Erythroblast (primary cell): ENCODE measurements at regions not wholly inside any gene's neighbourhood (a gene's known extent, or its start where the extent isn't known, plus 50 kb on each side); places are given as distances from the start of the nearest gene placed in this dataset.

Experiments used
- GATA1 ChIP-seq: IDR thresholded peaks from 2 replicates; pipeline ENCODE4 v1.6.1; 2011; ENCODE audit warnings: low read depth, mild to moderate bottlenecking, control low read depth, low read length, moderate library complexity
- POLR2A ChIP-seq: IDR thresholded peaks from 2 replicates; pipeline ENCODE4 v1.6.1; 2011; ENCODE audit warnings: mild to moderate bottlenecking, low read length

GRCh38 chr5:156124708-156125107 lies 202.3 kb upstream of the SGCD start:
- no peak for TF ChIP-seq POLR2A
- TF ChIP-seq GATA1 = no peak
